Thyroid gland (tissue), 4 donors: ENCODE measurements at regions not wholly inside any gene's neighbourhood (a gene's known extent, or its start where the extent isn't known, plus 50 kb on each side); places are given as distances from the start of the nearest gene placed in this dataset.

ENCODE experiments used
- DNase-seq, 2 donors: peaks; one replicate each; pipeline ENCODE4 v3.0.0-alpha.2; 2019
- H3K27ac ChIP-seq, 3 donors: fragments of 200-600 bp; sonication (generic); 1 replicate in 2 of 3; 2 replicates in 1 of 3; pipeline ENCODE4 v1.5.1; 2016 to 2019; ENCODE audit warnings: mild to moderate bottlenecking in 1 of 3, moderate library complexity in 1 of 3
- H3K27me3 ChIP-seq: fragments of 200-600 bp; sonication (generic); one replicate; pipeline ENCODE4 v1.5.1; 2019
- H3K36me3 ChIP-seq, 2 donors: fragments of 200-600 bp; sonication (generic); one replicate each; pipeline ENCODE4 v1.5.1; 2016 to 2019
- H3K4me1 ChIP-seq, 2 donors: fragments of 200-600 bp; sonication (generic); one replicate each; pipeline ENCODE4 v1.5.1; 2017 to 2019
- H3K4me3 ChIP-seq, 3 donors: fragments of 200-600 bp; sonication (generic); replicated peaks in 1 of 3; 1 replicate in 2 of 3; 2 replicates in 1 of 3; pipeline ENCODE4 v1.5.1; 2016; ENCODE audit warnings: mild to moderate bottlenecking in 1 of 3
- H3K9me3 ChIP-seq: fragments of 200-600 bp; sonication (generic); one replicate; pipeline ENCODE4 v1.5.1; 2017
- POLR2A ChIP-seq, 2 donors: fragments of 450-650 bp; IDR thresholded peaks; one replicate each; pipeline ENCODE4 v1.6.1; 2017; ENCODE audit warnings: antibody characterized with exemption in 2 of 2, mild to moderate bottlenecking in 2 of 2, moderate library complexity in 1 of 2
- WGBS, 2 donors: methylation state at CpG; one replicate each; pipeline ENCODE4 v1.1.5; 2017; 5-methylcytosine and 5-hydroxymethylcytosine counted together
- intact Hi-C: fragments of 100-400 bp; cut with DNase I; formaldehyde crosslinking; loops from one replicate; pipeline ENCODE4 v1.15.1; 2023
- TF ChIP-seq, protein P1 (sequence below), 6 experiments: fragments of 200-600 bp in 3 of 6; fragments of 450-650 bp in 3 of 6; sonication (generic) in 3 of 6; IDR thresholded peaks; one replicate each; pipeline ENCODE4 v1.5.1; 2016 to 2019; ENCODE audit warnings: antibody characterized with exemption in 6 of 6, mild to moderate bottlenecking in 2 of 6, inconsistent platforms in 1 of 6, moderate library complexity in 1 of 6

DNA sequence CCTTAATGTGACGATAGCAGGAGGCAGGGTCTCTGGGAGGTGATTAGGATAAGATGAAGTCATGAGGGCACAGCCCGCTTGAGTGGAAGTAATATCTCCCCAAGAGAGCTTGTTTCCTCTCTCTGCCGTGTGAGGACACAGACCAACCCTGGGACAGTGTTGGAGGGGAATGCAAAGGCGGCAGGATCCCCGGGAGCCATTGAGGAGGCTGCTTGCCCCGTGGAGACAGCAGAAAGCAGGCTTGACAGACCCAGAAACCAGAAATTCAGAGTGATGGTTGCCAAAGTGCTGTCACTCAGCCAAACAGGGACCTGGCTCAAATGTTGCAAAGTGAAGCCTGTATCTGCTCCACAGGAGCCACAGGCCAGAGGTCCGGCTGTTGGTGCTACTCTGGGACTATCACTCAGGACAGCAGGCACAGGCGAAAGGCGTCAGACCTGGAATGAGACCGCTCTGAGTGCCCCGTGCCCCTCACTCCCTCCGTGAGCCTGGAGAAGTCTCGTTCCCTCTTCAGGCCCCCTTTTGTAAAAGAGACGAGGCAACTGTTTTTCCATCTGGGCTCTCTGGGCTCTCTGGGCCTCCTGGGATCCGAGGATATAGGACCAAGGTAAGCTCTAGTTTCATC, 96.6 kb upstream of the VANGL1 start:
- TF ChIP-seq, protein P1, sequence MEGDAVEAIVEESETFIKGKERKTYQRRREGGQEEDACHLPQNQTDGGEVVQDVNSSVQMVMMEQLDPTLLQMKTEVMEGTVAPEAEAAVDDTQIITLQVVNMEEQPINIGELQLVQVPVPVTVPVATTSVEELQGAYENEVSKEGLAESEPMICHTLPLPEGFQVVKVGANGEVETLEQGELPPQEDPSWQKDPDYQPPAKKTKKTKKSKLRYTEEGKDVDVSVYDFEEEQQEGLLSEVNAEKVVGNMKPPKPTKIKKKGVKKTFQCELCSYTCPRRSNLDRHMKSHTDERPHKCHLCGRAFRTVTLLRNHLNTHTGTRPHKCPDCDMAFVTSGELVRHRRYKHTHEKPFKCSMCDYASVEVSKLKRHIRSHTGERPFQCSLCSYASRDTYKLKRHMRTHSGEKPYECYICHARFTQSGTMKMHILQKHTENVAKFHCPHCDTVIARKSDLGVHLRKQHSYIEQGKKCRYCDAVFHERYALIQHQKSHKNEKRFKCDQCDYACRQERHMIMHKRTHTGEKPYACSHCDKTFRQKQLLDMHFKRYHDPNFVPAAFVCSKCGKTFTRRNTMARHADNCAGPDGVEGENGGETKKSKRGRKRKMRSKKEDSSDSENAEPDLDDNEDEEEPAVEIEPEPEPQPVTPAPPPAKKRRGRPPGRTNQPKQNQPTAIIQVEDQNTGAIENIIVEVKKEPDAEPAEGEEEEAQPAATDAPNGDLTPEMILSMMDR (IDR thresholded peaks at IDR 0.05), result no peak
- no peak for TF ChIP-seq POLR2A (IDR thresholded peaks at IDR 0.05)
- H3K36me3 ChIP-seq, result no peaks in the 10 kb centered on the region
- peaks cover 0 to 6% of the 10 kb centered on the region in 2 donors for H3K4me1 ChIP-seq
- H3K27ac ChIP-seq, result peak overlapping the region in 1 of 3 donors; percentile 28
- no peak for DNase-seq
- 79% methylated on average over 15 of the region's 15 CpGs for WGBS, 2 donors
- H3K4me3 ChIP-seq, result no peak overlapping the region
- no peaks in the 10 kb centered on the region for H3K9me3 ChIP-seq
- intact Hi-C loops, result no loop called here
- no peaks in the 10 kb centered on the region for H3K27me3 ChIP-seq

DNA sequence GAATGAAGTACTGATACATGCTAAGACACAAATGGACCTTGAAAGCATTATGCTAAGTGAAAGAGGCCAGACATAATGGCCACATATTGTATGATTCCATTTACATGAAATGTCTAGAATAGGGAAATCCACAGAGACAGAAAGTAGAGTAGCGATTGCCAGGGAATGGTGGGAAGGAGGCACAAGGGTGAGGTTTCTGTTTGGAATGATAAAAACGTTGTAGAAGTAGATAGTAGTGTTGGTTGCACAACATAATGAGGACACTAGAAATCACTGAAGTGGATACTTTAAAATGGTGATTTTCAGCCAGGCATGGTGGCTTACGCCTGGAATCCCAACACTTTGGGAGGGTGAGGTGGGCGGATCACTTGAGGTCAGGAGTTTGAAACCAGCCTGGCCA, 97.6 kb upstream of the VANGL1 start:
- Histone ChIP-seq H3K9me3 (no peaks in the 10 kb centered on the region), H3K27ac (no peak overlapping the region), H3K27me3 (no peaks in the 10 kb centered on the region), H3K4me1 (peaks cover 0 to 6% of the 10 kb centered on the region in 2 donors), H3K36me3 (no peaks in the 10 kb centered on the region), H3K4me3 (no peak overlapping the region)
- WGBS, 2 donors, result 72 to 73% methylated on average over 4 of the region's 4 CpGs
- intact Hi-C loops, result no loop called here
- no peak for DNase-seq
- TF ChIP-seq, protein P1 (IDR thresholded peaks at IDR 0.05), result no peak
- TF ChIP-seq POLR2A (IDR thresholded peaks at IDR 0.05), result no peak

DNA sequence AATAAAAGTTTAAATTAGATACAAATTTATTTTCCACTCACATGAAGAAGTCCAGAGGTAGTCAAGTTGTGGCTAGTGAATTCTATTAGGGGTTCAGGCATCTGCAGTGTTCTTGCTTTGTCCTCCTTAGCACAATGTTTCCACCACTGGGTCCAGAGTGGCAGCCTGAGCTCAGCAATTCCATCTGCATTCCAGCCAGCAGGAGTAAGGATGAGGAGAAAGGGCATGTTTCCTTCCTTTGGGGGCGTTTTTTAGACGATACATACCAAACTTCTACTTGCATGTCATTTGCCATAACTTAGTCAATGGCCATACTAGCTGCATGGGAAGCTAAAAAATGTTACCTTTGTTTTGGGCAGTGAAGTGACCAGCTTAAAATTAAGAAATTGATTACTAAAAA, 98.5 kb upstream of the VANGL1 start:
- Histone ChIP-seq H3K36me3 (no peaks in the 10 kb centered on the region), H3K9me3 (no peaks in the 10 kb centered on the region), H3K27ac (no peak overlapping the region), H3K4me1 (peaks cover 0 to 6% of the 10 kb centered on the region in 2 donors), H3K27me3 (no peaks in the 10 kb centered on the region), H3K4me3 (no peak overlapping the region)
- intact Hi-C loops, result no loop called here
- no peak for DNase-seq
- TF ChIP-seq, protein P1 (IDR thresholded peaks at IDR 0.05), result no peak
- no peak for TF ChIP-seq POLR2A (IDR thresholded peaks at IDR 0.05)
- 88 to 94% methylated on average over 2 of the region's 2 CpGs for WGBS, 2 donors

DNA sequence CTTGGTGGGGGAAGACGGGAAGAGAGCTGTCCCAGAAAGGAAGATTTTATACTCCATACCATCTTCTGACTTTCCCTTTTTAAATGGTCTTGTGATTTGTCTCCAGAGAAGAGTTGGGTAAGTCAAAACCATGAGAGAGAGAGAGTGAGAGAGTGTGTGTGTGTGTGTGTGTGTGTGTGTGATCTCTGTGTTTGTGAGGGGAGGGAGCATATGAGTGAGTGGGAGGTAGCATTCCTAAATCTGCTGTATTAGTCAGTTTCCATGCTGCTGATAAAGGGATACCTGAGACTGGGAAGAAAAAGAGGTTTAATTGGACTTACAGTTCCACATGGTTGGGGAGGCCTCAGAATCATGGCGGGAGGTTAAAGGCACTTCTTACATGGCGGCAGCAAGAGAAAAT, 102.0 kb upstream of the VANGL1 start:
- H3K9me3 ChIP-seq, result no peaks in the 10 kb centered on the region
- H3K36me3 ChIP-seq, result no peaks in the 10 kb centered on the region
- H3K27ac ChIP-seq, result no peak overlapping the region
- no peak for DNase-seq
- 93 to 95% methylated on average over 3 of the region's 3 CpGs for WGBS, 2 donors
- no peaks in the 10 kb centered on the region for H3K27me3 ChIP-seq
- H3K4me1 ChIP-seq, result no peaks in the 10 kb centered on the region
- intact Hi-C loops, result no loop called here
- TF ChIP-seq POLR2A (IDR thresholded peaks at IDR 0.05), result no peak
- TF ChIP-seq, protein P1 (IDR thresholded peaks at IDR 0.05), result no peak
- H3K4me3 ChIP-seq, result no peak overlapping the region

DNA sequence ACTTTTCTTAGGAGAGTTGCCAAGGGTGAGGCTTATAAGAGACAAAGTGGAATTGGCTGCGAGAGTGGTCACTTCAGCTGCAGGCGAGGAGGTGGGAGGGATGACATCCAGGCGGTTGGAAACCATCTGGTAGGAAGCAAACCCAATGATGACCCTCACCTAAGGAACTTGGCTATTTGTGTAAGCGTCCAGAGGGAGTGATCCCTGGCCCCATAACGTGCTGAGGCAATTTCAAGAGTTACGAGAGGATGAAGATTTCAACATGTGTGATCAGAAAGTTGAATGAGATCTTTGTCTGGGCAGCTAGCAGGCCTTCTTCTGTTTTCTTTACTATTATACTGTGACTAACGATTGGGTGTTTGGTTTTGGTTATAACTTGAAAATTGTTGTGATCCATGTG, 102.7 kb upstream of the VANGL1 start:
- TF ChIP-seq, protein P1 (IDR thresholded peaks at IDR 0.05), result no peak
- no peak for TF ChIP-seq POLR2A (IDR thresholded peaks at IDR 0.05)
- no peaks in the 10 kb centered on the region for H3K36me3 ChIP-seq
- intact Hi-C loops, result no loop called here
- H3K4me3 ChIP-seq, result no peak overlapping the region
- no peak for DNase-seq
- no peaks in the 10 kb centered on the region for H3K9me3 ChIP-seq
- no peaks in the 10 kb centered on the region for H3K4me1 ChIP-seq
- no peak overlapping the region for H3K27ac ChIP-seq
- 75 to 76% methylated on average over 7 of the region's 7 CpGs for WGBS, 2 donors
- no peaks in the 10 kb centered on the region for H3K27me3 ChIP-seq
